ENCODE measurements at regions not wholly inside any gene's neighbourhood (a gene's known extent, or its start where the extent isn't known, plus 50 kb on each side); places are given as distances from the start of the nearest gene placed in this dataset.

GRCh38 chr3:182692695-182693094 lies 100.6 kb upstream of the ATP11B start:
- no TSS peak for BruUV-seq (replicated peaks)
- CTCF ChIA-PET = no interaction called here

GRCh38 chr3:182693723-182694122 lies 99.6 kb upstream of the ATP11B start:
- no peak for TF ChIP-seq CTCF (IDR thresholded peaks at IDR 0.05; ENCODE audit: insufficient read depth in 1 of 2, low read depth in 1 of 2, low read length in 1 of 2, severe bottlenecking in 1 of 2, unreplicated experiment in 1 of 2)
- H3K4me1 ChIP-seq = no peaks in the 10 kb centered on the region
- no peaks in the 10 kb centered on the region for H3K9me3 ChIP-seq
- ChIA-PET CTCF (no interaction called here), POLR2A (no interaction called here)
- H3K36me3 ChIP-seq (ENCODE audit: control insufficient read depth, insufficient read depth, low read length) = no peaks in the 10 kb centered on the region
- H3K27me3 Mint-ChIP-seq (ENCODE audit: insufficient read depth, unreplicated experiment) = no peaks in the 10 kb centered on the region
- no TSS peak for BruUV-seq (replicated peaks)
- H3K27me3 ChIP-seq (replicated peaks; ENCODE audit: control insufficient read depth, insufficient read depth, low read length) = no peaks in the 10 kb centered on the region
- peaks cover 7% of the 10 kb centered on the region for H3K4me1 Mint-ChIP-seq (ENCODE audit: low read depth, unreplicated experiment)
- no peak overlapping the region for H3K4me3 ChIP-seq (ENCODE audit: low read depth, low read length)
- intact Hi-C loops (cut with micrococcal nuclease; ENCODE audit: unreplicated experiment) = no loop called here
- no peak overlapping the region for H3K27ac Mint-ChIP-seq (ENCODE audit: unreplicated experiment)
- no peaks in the 10 kb centered on the region for H3K36me3 Mint-ChIP-seq (ENCODE audit: insufficient read depth, unreplicated experiment)
- H3K9me3 Mint-ChIP-seq (ENCODE audit: unreplicated experiment) = no peaks in the 10 kb centered on the region
- DNase-seq = no peak
- H3K4me3 Mint-ChIP-seq (ENCODE audit: unreplicated experiment) = no peak overlapping the region

More at GRCh38 chr3:182692695-182693094, 100.6 kb upstream of the ATP11B start:
- Mint-ChIP-seq H3K4me1 (ENCODE audit: low read depth, unreplicated experiment) (peaks cover 7% of the 10 kb centered on the region), H3K36me3 (ENCODE audit: insufficient read depth, unreplicated experiment) (no peaks in the 10 kb centered on the region), H3K27me3 (ENCODE audit: insufficient read depth, unreplicated experiment) (no peaks in the 10 kb centered on the region), H3K4me3 (ENCODE audit: unreplicated experiment) (no peak overlapping the region), H3K27ac (ENCODE audit: unreplicated experiment) (no peak overlapping the region), H3K9me3 (ENCODE audit: unreplicated experiment) (no peaks in the 10 kb centered on the region)
- TF ChIP-seq CTCF (IDR thresholded peaks at IDR 0.05; ENCODE audit: insufficient read depth in 1 of 2, low read depth in 1 of 2, low read length in 1 of 2, severe bottlenecking in 1 of 2, unreplicated experiment in 1 of 2) = no peak
- Histone ChIP-seq H3K9me3 (no peaks in the 10 kb centered on the region), H3K36me3 (ENCODE audit: control insufficient read depth, insufficient read depth, low read length) (no peaks in the 10 kb centered on the region), H3K4me1 (no peaks in the 10 kb centered on the region), H3K27me3 (replicated peaks; ENCODE audit: control insufficient read depth, insufficient read depth, low read length) (no peaks in the 10 kb centered on the region), H3K4me3 (ENCODE audit: low read depth, low read length) (no peak overlapping the region)
- intact Hi-C loops (cut with micrococcal nuclease; ENCODE audit: unreplicated experiment) = no loop called here
- POLR2A ChIA-PET = no interaction called here
- DNase-seq = no peak

- no peak for DNase-seq
- ChIA-PET POLR2A (no interaction called here), CTCF (interaction anchor here (0.7 kb wide), 1 partner anchor 1182 kb away, joined by 4 read pairs; no protein-coding TSS in a partner anchor)
- Mint-ChIP-seq H3K4me1 (ENCODE audit: low read depth, unreplicated experiment) (peaks cover 7% of the 10 kb centered on the region), H3K4me3 (ENCODE audit: unreplicated experiment) (no peak overlapping the region), H3K36me3 (ENCODE audit: insufficient read depth, unreplicated experiment) (no peaks in the 10 kb centered on the region), H3K27ac (ENCODE audit: unreplicated experiment) (no peak overlapping the region), H3K9me3 (ENCODE audit: unreplicated experiment) (no peaks in the 10 kb centered on the region), H3K27me3 (ENCODE audit: insufficient read depth, unreplicated experiment) (no peaks in the 10 kb centered on the region)
- TF ChIP-seq CTCF (IDR thresholded peaks at IDR 0.05; ENCODE audit: insufficient read depth in 1 of 2, low read depth in 1 of 2, low read length in 1 of 2, severe bottlenecking in 1 of 2, unreplicated experiment in 1 of 2) = no peak
- BruUV-seq (replicated peaks) = no TSS peak
- no peaks in the 10 kb centered on the region for H3K4me1 ChIP-seq
- H3K9me3 ChIP-seq = no peaks in the 10 kb centered on the region
- intact Hi-C loops (cut with micrococcal nuclease; ENCODE audit: unreplicated experiment) = no loop called here
- H3K4me3 ChIP-seq (ENCODE audit: low read depth, low read length) = no peak overlapping the region
- H3K36me3 ChIP-seq (ENCODE audit: control insufficient read depth, insufficient read depth, low read length) = no peaks in the 10 kb centered on the region
- H3K27me3 ChIP-seq (replicated peaks; ENCODE audit: control insufficient read depth, insufficient read depth, low read length) = no peaks in the 10 kb centered on the region
Observed at GRCh38 chr3:182696916-182697315, 96.4 kb upstream of the ATP11B start.
